ENCODE measurements at regions not wholly inside any gene's neighbourhood (a gene's known extent, or its start where the extent isn't known, plus 50 kb on each side); places are given as distances from the start of the nearest gene placed in this dataset.

DNA sequence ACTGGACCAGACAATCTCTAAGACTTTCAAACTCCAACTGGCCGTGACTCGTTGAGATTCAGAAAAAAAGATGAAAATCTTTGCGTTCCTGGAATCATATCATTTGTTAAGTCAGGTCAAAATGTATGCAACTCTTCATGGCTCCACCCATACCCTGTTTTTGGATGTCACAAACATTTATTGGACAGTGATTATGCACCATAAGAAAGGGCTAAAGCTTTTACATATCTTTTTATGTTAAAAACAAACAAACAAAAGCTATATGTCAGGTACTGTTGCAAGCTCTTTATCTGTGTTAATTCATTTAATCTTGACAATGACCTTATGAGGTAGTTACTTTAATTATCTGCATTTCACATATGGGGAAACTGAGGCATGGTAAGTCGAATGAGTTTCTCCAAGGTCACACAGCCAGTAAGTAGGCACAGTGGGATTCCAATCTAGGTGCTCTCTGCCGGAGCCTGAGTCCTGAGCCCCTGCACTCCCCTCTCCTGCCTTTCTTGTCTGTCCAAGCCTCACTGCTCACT, 145.7 kb upstream of the MYCN start:
- TF ChIP-seq, protein P1, sequence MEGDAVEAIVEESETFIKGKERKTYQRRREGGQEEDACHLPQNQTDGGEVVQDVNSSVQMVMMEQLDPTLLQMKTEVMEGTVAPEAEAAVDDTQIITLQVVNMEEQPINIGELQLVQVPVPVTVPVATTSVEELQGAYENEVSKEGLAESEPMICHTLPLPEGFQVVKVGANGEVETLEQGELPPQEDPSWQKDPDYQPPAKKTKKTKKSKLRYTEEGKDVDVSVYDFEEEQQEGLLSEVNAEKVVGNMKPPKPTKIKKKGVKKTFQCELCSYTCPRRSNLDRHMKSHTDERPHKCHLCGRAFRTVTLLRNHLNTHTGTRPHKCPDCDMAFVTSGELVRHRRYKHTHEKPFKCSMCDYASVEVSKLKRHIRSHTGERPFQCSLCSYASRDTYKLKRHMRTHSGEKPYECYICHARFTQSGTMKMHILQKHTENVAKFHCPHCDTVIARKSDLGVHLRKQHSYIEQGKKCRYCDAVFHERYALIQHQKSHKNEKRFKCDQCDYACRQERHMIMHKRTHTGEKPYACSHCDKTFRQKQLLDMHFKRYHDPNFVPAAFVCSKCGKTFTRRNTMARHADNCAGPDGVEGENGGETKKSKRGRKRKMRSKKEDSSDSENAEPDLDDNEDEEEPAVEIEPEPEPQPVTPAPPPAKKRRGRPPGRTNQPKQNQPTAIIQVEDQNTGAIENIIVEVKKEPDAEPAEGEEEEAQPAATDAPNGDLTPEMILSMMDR (IDR thresholded peaks at IDR 0.05; ENCODE audit: borderline replicate concordance, control extremely low read depth, extremely low read depth, insufficient read depth, missing control alignments) = no peak
- in situ Hi-C loops (cut with MboI; ENCODE audit: low sequenced_read_pairs, unreplicated experiment) = no loop called here
- no peak for DNase-seq (ENCODE audit: low spot score)

DNA sequence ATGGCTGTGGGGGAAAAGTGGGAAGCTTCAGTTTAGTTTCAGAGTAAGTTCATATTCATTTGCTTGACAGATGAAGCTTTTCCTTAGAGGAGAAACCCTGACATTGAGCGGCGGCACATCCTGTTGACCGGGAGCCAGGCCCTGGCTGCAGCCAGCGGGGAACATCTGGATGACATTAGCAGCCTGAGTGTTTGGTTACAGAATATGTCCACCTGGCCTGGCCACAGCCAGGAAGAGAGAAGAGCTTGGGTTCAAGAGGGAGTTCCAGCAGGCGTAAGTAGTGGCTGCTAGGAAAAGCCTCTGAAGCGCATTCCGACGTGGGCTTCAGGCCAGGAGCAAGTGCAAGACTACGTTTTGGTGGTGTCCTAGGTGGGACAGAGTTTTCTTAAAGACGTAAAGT, 144.9 kb upstream of the MYCN start:
- no peak for DNase-seq (ENCODE audit: low spot score)
- in situ Hi-C loops (cut with MboI; ENCODE audit: low sequenced_read_pairs, unreplicated experiment) = no loop called here
- TF ChIP-seq, protein P1 (IDR thresholded peaks at IDR 0.05; ENCODE audit: borderline replicate concordance, control extremely low read depth, extremely low read depth, insufficient read depth, missing control alignments) = no peak

DNA sequence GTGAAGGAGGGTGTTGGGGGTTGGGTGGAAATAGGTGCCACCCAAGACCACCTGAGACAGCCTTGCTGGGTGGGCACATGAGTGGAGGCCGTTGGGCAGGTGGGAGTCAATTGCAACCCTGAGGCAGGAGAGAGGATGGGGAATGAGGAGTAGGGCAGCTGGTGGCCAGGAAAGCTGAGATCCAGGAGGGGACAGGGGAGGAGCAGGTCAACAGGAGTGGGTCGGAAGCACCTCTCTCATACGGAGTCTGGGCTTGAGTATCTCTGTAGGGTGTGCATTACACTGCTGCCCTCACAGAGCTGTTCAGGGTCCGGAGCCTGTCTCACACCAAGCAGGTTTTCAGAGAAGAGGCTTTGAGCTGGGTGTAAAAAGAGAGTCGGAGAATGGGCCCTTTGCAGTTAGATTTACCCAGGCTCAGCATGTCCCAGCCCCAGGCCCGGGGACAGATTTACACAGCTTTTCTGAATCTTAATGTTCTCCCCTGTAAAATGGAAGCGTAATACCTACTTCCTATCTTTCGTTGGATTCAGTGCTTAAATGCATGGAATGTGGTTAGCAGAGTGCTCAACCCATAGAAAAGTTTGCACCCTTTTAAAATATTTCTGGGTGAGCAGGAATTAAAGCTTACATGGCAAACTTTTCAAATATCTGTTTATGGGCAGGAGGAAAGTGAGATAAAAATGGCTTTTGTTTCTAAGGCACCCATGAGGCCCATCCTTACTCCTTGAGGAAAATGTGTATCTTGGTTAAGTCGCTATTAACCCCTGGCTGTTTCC, 144.0 kb upstream of the MYCN start:
- TF ChIP-seq, protein P1 (IDR thresholded peaks at IDR 0.05; ENCODE audit: borderline replicate concordance, control extremely low read depth, extremely low read depth, insufficient read depth, missing control alignments) = no peak
- DNase-seq (ENCODE audit: low spot score) = no peak
- in situ Hi-C loops (cut with MboI; ENCODE audit: low sequenced_read_pairs, unreplicated experiment) = no loop called here

DNA sequence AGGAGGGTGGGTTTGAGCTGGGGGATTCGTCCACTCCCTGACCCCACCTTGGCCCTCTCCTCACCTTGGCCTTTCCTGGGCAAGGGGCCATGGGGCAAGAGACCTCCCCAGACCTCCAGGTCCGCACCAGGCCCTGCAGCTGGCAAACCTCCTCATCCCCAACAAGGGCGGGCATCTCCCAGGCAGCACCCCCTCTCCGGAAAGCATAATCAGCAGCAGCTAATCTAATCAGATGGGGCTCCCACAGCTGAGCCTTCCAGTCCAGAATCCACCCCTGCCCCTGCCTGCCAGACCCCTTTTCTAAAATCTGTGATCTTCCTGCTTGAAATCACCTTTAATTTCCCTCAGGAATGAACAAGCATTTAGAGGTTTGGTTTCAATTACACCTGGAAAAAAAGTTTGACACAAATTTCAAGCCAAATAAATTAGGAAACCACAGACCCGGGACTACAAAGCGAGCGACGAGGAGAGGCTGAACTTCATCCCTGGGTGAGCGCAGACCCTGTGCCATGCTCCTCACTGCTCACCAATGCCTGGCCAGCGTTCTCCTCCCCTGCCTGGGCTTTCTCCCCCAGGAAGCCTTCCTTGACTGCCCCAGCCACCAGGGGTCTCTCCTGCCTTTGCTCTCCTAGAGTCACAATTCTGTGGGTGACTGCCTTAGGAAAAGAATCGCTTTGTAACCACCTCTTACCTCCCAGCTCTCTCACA, 143.0 kb upstream of the MYCN start:
- TF ChIP-seq, protein P1 (IDR thresholded peaks at IDR 0.05; ENCODE audit: borderline replicate concordance, control extremely low read depth, extremely low read depth, insufficient read depth, missing control alignments) = no peak
- in situ Hi-C loops (cut with MboI; ENCODE audit: low sequenced_read_pairs, unreplicated experiment) = no loop called here
- DNase-seq (ENCODE audit: low spot score) = no peak

DNA sequence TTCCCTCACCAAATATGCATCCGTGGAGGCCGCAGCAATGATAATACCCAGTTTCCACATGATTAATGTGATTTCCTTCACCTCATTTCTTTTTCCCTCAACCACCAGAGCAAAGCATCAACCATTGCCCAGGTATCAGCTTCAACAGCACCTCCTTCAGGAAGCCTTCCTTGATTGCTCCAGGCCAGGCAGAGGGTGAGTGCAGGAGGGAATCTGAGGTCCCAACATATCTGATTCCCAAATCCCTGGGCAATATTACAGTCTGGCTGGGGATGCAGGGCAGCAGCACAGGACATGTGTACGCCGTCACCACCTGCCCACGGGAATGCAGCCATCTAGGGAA, 142.4 kb upstream of the MYCN start:
- in situ Hi-C loops (cut with MboI; ENCODE audit: low sequenced_read_pairs, unreplicated experiment) = no loop called here
- TF ChIP-seq, protein P1 (IDR thresholded peaks at IDR 0.05; ENCODE audit: borderline replicate concordance, control extremely low read depth, extremely low read depth, insufficient read depth, missing control alignments) = no peak

DNA sequence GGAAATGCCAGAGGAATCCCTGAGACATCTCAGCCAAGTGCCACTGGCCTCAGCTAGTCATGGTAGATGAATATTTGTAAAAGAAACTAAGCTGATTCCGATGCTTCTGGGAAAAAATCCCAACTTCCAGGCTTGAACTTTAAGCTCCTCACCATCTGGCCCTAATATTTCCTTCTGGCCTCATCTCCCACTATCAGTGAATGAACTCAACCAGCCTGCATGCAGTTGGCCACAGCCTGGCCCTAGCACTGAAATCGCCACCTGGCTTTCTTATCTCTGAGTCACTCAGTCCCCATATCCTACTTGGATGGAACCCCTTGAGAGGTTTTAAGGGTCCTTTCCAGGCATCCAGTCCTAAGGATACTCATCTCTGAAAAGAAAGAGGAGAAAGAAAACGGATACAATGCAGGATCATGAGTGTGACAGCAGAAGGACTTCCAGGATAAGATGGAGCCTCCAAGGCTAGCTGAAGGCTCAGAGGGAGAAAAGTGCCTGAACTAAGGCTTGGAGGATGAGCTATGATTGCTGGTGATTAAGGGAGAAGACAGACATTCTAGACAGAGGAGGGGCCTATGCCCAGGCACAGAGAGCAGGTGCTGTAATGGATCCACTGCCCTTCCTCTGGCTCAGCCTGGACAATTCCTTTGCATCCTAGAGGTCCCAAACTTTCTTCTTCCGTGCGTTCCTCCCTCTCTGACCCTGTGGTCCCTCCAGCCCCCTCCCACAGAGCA, 141.5 kb upstream of the MYCN start:
- TF ChIP-seq, protein P1 (IDR thresholded peaks at IDR 0.05; ENCODE audit: borderline replicate concordance, control extremely low read depth, extremely low read depth, insufficient read depth, missing control alignments) = no peak
- no peak for DNase-seq (ENCODE audit: low spot score)
- in situ Hi-C loops (cut with MboI; ENCODE audit: low sequenced_read_pairs, unreplicated experiment) = no loop called here

More for the DNA sequence above, 142.4 kb upstream of the MYCN start:
- DNase-seq (ENCODE audit: low spot score) = no peak
